A549 (cell line): ENCODE measurements at regions not wholly inside any gene's neighbourhood (a gene's known extent, or its start where the extent isn't known, plus 50 kb on each side); places are given as distances from the start of the nearest gene placed in this dataset.

Source experiments
- ATAC-seq, 2 experiments: fragments of 200-7000 bp in 1 of 2; fragments of >200 bp in 1 of 2; cut with Nextera tagmentation in 1 of 2; cut with Tn5 transposase in 1 of 2; 3 replicates each; pipeline versions ENCODE4 v1.8.0 to v1.9.1; 2018 to 2020; ENCODE audit warnings: mild to moderate bottlenecking in 1 of 2, moderate library complexity in 1 of 2
- CTCF ChIA-PET: fragments of 300-600 bp; sonication (Branson Sonifier 250); formaldehyde crosslinking; extraction: SDS; loops from one replicate; lab custom pipeline; 2021; ENCODE audit warnings: antibody characterized with exemption, inconsistent platforms; lab: Yijun Ruan, JAX
- POLR2A ChIA-PET: fragments of 350-600 bp; formaldehyde crosslinking; extraction: SDS; loops from one replicate; lab custom pipeline; 2021; ENCODE audit warnings: antibody characterized with exemption, inconsistent platforms; lab: Yijun Ruan, JAX
- DNase-seq, 2 experiments: peaks; one replicate each; pipeline versions ENCODE4 v3.0.0 to v3.0.0-alpha.2; 2011 to 2016; ENCODE audit warnings: low read depth in 1 of 2, low spot score in 1 of 2
- FAIRE-seq: peaks from 2 replicates; lab custom pipeline; 2011; peaks lifted over from hg19 to GRCh38; lab: Jason Lieb, UNC
- H3K27ac ChIP-seq, 2 experiments: fragments of >200 bp; sonication (Bioruptor Twin); formaldehyde crosslinking; 3 replicates each; pipeline ENCODE4 v1.5.1; 2016 to 2017
- H3K4me1 ChIP-seq: fragments of >200 bp; sonication (Bioruptor Twin); formaldehyde crosslinking; 3 replicates; pipeline ENCODE4 v1.6.1; 2016
- H3K4me2 ChIP-seq: fragments of >200 bp; sonication (Bioruptor Twin); formaldehyde crosslinking; 3 replicates; pipeline ENCODE4 v1.6.1; 2016
- H3K4me3 ChIP-seq: fragments of >200 bp; sonication (Bioruptor Twin); formaldehyde crosslinking; 3 replicates; pipeline ENCODE4 v1.5.1; 2016
- H3K9me3 ChIP-seq: fragments of >200 bp; sonication (Bioruptor Twin); formaldehyde crosslinking; 3 replicates; pipeline ENCODE4 v1.6.1; 2016
- ESRRA ChIP-seq: fragments of 150-350 bp; IDR thresholded peaks from 2 replicates; pipeline ENCODE4 v1.6.1; 2014; ENCODE audit warnings: mild to moderate bottlenecking, low read length, borderline replicate concordance
- FOSL2 ChIP-seq, 2 experiments: fragments of 450-650 bp in 1 of 2; fragments of >200 bp in 1 of 2; sonication (Bioruptor Twin) in 1 of 2; formaldehyde crosslinking; IDR thresholded peaks; 2 replicates each; pipeline versions ENCODE4 v1.5.0 to v1.6.1; 2016 to 2020; ENCODE audit warnings: mild to moderate bottlenecking in 1 of 2, moderate library complexity in 1 of 2
- HOXA7 ChIP-seq: fragments of 250-450 bp; sonication (Bioruptor Pico); IDR thresholded peaks from 2 replicates; pipeline ENCODE4 v1.5.0; 2020; ENCODE audit warnings: mild to moderate bottlenecking, moderate library complexity
- HOXB13 ChIP-seq: fragments of 250-450 bp; sonication (Bioruptor Pico); IDR thresholded peaks from 2 replicates; pipeline ENCODE4 v1.5.0; 2020; ENCODE audit warnings: low read depth, mild to moderate bottlenecking, moderate library complexity
- HOXB5 ChIP-seq: fragments of 250-450 bp; sonication (Bioruptor Pico); IDR thresholded peaks from 2 replicates; pipeline ENCODE4 v1.5.0; 2020; ENCODE audit warnings: mild to moderate bottlenecking, moderate library complexity
- JUNB ChIP-seq: fragments of >200 bp; sonication (Bioruptor Twin); formaldehyde crosslinking; IDR thresholded peaks from 2 replicates; pipeline ENCODE4 v1.6.1; 2016
- NFE2L2 ChIP-seq: fragments of 150-350 bp; conservative IDR thresholded peaks from 2 replicates; pipeline ENCODE4 v1.6.1; 2014; ENCODE audit warnings: low read length
- RAD21 ChIP-seq, 2 experiments: fragments of >200 bp in 1 of 2; sonication (Bioruptor Twin) in 1 of 2; formaldehyde crosslinking in 1 of 2; IDR thresholded peaks in 1 of 2; conservative IDR thresholded peaks in 1 of 2; 2 replicates in 1 of 2; 3 replicates in 1 of 2; pipeline ENCODE4 v1.6.1; 2012 to 2018; ENCODE audit warnings: inconsistent platforms in 1 of 2
- SREBF2 ChIP-seq: fragments of 450-650 bp; IDR thresholded peaks from 2 replicates; pipeline ENCODE4 v1.6.1; 2014; ENCODE audit warnings: mild to moderate bottlenecking, moderate library complexity
- TFCP2L1 ChIP-seq: fragments of 250-450 bp; sonication (Bioruptor Pico); IDR thresholded peaks from 2 replicates; pipeline ENCODE4 v1.5.0; 2021; ENCODE audit warnings: mild to moderate bottlenecking
- ZNF302 ChIP-seq: fragments of 250-450 bp; sonication (Bioruptor Pico); IDR thresholded peaks from 2 replicates; pipeline ENCODE4 v1.9.0; 2021; ENCODE audit warnings: inconsistent platforms, mild to moderate bottlenecking, moderate library complexity
- WGBS: methylation state at CpG from one replicate; pipeline ENCODE4 v1.1.6; 2017; ENCODE audit errors: missing lambda C conversion rate; 5-methylcytosine and 5-hydroxymethylcytosine counted together
- TF ChIP-seq, protein P1 (sequence below): fragments of 200-600 bp; sonication (generic); IDR thresholded peaks from 2 replicates; pipeline ENCODE4 v1.6.1; 2016; ENCODE audit warnings: antibody characterized with exemption, mild to moderate bottlenecking, moderate library complexity
- TF ChIP-seq, protein P2 (sequence below): IDR thresholded peaks from 2 replicates; pipeline ENCODE4 v1.6.1; 2012
- TF ChIP-seq, protein P3 (sequence below): fragments of 250-450 bp; sonication (Bioruptor Pico); IDR thresholded peaks from 2 replicates; pipeline ENCODE4 v1.5.0; 2021; ENCODE audit warnings: mild to moderate bottlenecking, moderate library complexity, borderline replicate concordance

- 40% methylated on average over 3 of the region's 3 CpGs for WGBS
- no peak for ATAC-seq
- DNase-seq: no peak
- H3K4me2 ChIP-seq: no peak overlapping the region
- no peaks in the 10 kb centered on the region for H3K9me3 ChIP-seq
- no peak overlapping the region for H3K4me3 ChIP-seq
- POLR2A ChIA-PET: no interaction called here
- H3K27ac ChIP-seq: no peak overlapping the region
- no peak for FAIRE-seq
- H3K4me1 ChIP-seq: no peaks in the 10 kb centered on the region
- TF ChIP-seq TFCP2L1 (CRISPR knock-in tag): no peak
- TF ChIP-seq, protein P1, sequence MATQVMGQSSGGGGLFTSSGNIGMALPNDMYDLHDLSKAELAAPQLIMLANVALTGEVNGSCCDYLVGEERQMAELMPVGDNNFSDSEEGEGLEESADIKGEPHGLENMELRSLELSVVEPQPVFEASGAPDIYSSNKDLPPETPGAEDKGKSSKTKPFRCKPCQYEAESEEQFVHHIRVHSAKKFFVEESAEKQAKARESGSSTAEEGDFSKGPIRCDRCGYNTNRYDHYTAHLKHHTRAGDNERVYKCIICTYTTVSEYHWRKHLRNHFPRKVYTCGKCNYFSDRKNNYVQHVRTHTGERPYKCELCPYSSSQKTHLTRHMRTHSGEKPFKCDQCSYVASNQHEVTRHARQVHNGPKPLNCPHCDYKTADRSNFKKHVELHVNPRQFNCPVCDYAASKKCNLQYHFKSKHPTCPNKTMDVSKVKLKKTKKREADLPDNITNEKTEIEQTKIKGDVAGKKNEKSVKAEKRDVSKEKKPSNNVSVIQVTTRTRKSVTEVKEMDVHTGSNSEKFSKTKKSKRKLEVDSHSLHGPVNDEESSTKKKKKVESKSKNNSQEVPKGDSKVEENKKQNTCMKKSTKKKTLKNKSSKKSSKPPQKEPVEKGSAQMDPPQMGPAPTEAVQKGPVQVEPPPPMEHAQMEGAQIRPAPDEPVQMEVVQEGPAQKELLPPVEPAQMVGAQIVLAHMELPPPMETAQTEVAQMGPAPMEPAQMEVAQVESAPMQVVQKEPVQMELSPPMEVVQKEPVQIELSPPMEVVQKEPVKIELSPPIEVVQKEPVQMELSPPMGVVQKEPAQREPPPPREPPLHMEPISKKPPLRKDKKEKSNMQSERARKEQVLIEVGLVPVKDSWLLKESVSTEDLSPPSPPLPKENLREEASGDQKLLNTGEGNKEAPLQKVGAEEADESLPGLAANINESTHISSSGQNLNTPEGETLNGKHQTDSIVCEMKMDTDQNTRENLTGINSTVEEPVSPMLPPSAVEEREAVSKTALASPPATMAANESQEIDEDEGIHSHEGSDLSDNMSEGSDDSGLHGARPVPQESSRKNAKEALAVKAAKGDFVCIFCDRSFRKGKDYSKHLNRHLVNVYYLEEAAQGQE: no peak
- TF ChIP-seq, protein P2, sequence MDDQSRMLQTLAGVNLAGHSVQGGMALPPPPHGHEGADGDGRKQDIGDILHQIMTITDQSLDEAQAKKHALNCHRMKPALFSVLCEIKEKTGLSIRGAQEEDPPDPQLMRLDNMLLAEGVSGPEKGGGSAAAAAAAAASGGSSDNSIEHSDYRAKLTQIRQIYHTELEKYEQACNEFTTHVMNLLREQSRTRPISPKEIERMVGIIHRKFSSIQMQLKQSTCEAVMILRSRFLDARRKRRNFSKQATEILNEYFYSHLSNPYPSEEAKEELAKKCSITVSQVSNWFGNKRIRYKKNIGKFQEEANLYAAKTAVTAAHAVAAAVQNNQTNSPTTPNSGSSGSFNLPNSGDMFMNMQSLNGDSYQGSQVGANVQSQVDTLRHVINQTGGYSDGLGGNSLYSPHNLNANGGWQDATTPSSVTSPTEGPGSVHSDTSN: no peak
- TF ChIP-seq HOXB13: no peak
- TF ChIP-seq ZNF302 (CRISPR knock-in tag): no peak
- TF ChIP-seq, protein P3, sequence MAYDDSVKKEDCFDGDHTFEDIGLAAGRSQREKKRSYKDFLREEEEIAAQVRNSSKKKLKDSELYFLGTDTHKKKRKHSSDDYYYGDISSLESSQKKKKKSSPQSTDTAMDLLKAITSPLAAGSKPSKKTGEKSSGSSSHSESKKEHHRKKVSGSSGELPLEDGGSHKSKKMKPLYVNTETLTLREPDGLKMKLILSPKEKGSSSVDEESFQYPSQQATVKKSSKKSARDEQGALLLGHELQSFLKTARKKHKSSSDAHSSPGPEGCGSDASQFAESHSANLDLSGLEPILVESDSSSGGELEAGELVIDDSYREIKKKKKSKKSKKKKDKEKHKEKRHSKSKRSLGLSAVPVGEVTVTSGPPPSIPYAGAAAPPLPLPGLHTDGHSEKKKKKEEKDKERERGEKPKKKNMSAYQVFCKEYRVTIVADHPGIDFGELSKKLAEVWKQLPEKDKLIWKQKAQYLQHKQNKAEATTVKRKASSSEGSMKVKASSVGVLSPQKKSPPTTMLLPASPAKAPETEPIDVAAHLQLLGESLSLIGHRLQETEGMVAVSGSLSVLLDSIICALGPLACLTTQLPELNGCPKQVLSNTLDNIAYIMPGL (CRISPR knock-in tag): no peak
- TF ChIP-seq NFE2L2: no peak
- CTCF ChIA-PET: no interaction called here
Observed at GRCh38 chr1:82445132-82445531, 644.4 kb downstream of the ADGRL2 start.

DNA sequence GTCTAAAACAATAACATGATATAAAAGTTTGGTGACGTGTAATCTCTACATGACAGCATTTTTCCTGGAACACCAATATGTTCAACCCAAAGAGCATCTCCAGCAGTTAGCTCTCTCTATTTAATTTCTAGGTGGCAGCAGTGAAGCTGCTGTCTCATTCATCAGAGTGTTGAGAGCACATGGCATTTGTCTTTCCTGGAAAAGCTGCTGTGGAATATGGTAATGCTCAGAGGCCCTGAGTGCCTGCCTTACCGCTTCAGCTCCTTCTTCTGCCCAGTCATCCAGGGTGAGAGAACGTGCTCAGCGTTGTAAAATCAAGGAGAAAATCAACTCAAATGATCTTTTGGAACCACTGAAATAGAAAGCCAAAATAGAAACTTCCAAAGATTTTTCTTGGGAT is 640.7 kb downstream of the ADGRL2 start:
- Histone ChIP-seq H3K4me3 (no peak overlapping the region), H3K4me1 (no peaks in the 10 kb centered on the region), H3K27ac (no peak overlapping the region), H3K4me2 (no peak overlapping the region), H3K9me3 (no peaks in the 10 kb centered on the region)
- CTCF ChIA-PET: no interaction called here
- no peak for ATAC-seq
- TF ChIP-seq HOXB5 (CRISPR knock-in tag) (no peak), JUNB (no peak), ESRRA (no peak), FOSL2 (IDR thresholded peaks at IDR 0.05) (no peak), FOSL2 (CRISPR knock-in tag; IDR thresholded peaks at IDR 0.05) (no peak), SREBF2 (no peak), HOXA7 (CRISPR knock-in tag) (no peak), RAD21 (conservative IDR thresholded peaks at IDR 0.05 in 1 of 2, IDR thresholded peaks at IDR 0.05 in 1 of 2) (no peak)
- TF ChIP-seq, protein P3 (CRISPR knock-in tag): no peak
- DNase-seq: no peak
- 44% methylated on average over 4 of the region's 4 CpGs for WGBS
- FAIRE-seq: no peak
- POLR2A ChIA-PET: no interaction called here
